Kidney epithelial cell (primary cell): ENCODE measurements at regions not wholly inside any gene's neighbourhood (a gene's known extent, or its start where the extent isn't known, plus 50 kb on each side); places are given as distances from the start of the nearest gene placed in this dataset.

Experiments used
- DNase-seq: peaks from one replicate; pipeline ENCODE4 v3.0.0-alpha.2; 2010; ENCODE audit warnings: low read depth
- H3K27me3 ChIP-seq: 2 replicates; pipeline ENCODE4 v1.6.0; 2011; ENCODE audit warnings: low read length; ENCODE audit not compliant: control insufficient read depth, insufficient read depth
- H3K36me3 ChIP-seq: 2 replicates; pipeline ENCODE4 v1.5.1; 2011; ENCODE audit warnings: low read length; ENCODE audit not compliant: control insufficient read depth, insufficient read depth
- H3K4me3 ChIP-seq: 2 replicates; pipeline ENCODE4 v1.5.1; 2011; ENCODE audit warnings: low read depth, mild to moderate bottlenecking, control low read depth, low read length
- TF ChIP-seq, protein P1 (sequence below): IDR thresholded peaks from 2 replicates; pipeline ENCODE4 v1.5.1; 2011; ENCODE audit warnings: mild to moderate bottlenecking, moderate library complexity, low read length, control low read depth, inconsistent platforms; ENCODE audit not compliant: insufficient read depth, poor library complexity, severe bottlenecking

DNA sequence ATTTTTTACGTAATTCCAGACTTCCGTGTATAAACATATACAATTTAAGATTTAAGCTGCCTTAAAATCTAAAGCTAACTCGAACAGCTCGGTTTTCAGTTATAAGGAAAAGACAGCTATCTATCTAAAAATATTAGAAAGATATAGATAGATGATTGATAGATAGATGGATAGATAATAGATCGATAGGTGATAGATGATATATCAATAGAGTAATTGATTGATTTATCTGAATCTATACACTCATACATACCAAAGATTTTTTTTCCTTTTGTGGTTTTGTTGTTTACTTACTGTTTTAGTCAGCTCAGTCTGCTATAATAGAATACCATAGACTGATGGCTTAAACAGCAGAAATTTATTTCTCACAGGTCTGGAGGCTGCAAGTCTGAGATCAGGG lies 278.5 kb upstream of the PLD5 start:
- H3K4me3 ChIP-seq = no peak overlapping the region
- H3K27me3 ChIP-seq = no peaks in the 10 kb centered on the region
- no peak for DNase-seq
- H3K36me3 ChIP-seq = no peaks in the 10 kb centered on the region
- TF ChIP-seq, protein P1, sequence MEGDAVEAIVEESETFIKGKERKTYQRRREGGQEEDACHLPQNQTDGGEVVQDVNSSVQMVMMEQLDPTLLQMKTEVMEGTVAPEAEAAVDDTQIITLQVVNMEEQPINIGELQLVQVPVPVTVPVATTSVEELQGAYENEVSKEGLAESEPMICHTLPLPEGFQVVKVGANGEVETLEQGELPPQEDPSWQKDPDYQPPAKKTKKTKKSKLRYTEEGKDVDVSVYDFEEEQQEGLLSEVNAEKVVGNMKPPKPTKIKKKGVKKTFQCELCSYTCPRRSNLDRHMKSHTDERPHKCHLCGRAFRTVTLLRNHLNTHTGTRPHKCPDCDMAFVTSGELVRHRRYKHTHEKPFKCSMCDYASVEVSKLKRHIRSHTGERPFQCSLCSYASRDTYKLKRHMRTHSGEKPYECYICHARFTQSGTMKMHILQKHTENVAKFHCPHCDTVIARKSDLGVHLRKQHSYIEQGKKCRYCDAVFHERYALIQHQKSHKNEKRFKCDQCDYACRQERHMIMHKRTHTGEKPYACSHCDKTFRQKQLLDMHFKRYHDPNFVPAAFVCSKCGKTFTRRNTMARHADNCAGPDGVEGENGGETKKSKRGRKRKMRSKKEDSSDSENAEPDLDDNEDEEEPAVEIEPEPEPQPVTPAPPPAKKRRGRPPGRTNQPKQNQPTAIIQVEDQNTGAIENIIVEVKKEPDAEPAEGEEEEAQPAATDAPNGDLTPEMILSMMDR = no peak

DNA sequence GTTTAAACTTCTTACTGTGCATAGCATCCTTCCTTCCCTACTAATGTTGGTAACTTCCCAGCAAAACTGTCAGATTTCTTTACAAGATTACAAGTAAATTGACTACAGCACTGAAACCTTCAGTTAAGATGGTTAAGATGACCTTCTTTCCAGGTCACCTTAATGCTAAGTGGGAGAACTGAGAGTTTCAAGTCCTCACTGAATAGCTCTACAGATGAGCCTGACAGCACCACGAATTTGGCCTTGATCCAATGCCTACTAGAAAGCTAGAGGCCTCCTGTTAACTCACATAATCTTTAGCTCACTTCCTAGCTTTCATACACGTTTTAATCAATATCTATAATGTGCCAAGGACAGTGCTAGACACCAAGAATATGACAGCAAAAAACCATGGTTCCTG lies 276.0 kb upstream of the PLD5 start:
- no peaks in the 10 kb centered on the region for H3K27me3 ChIP-seq
- DNase-seq = no peak
- TF ChIP-seq, protein P1 = no peak
- H3K36me3 ChIP-seq = no peaks in the 10 kb centered on the region
- no peak overlapping the region for H3K4me3 ChIP-seq

DNA sequence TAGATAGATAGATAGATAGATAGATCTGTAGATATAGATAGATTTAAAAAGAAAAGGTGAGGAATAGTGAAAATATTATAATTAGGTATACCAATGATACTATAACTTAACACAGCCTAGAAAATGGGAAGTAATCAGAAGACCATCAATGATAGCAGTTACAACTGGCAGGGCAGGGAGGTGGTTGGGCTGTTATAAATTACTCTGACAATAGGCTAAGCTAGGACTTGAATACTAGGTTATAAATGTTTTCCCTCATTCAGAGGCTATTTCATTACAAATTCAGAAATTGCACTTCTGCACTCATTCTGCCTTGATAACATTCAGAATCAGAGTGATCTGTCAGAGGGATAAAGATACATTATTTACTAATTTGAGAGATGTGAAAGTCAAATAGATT lies 273.4 kb upstream of the PLD5 start:
- DNase-seq = no peak
- no peak overlapping the region for H3K4me3 ChIP-seq
- TF ChIP-seq, protein P1 = no peak
- H3K36me3 ChIP-seq = no peaks in the 10 kb centered on the region
- no peaks in the 10 kb centered on the region for H3K27me3 ChIP-seq

DNA sequence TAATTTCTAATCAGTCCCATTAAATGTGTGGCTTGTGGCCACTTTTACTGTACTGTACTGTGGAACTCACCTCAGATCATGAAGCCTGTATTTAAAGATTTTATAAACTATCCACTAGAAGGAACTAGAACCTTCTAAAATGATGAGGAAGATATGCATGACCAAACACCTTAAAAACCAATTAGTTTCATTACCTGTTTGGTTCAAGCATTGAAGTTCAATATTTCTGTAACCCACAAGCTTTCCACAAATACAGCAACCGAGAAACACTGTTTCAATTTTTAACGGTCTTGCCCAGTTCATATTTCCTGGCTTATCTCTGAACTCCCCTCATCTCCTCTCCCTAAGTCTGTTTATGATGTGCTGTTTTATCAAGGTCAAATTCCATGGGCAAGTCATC lies 264.3 kb upstream of the PLD5 start:
- H3K36me3 ChIP-seq = no peaks in the 10 kb centered on the region
- H3K27me3 ChIP-seq = no peaks in the 10 kb centered on the region
- H3K4me3 ChIP-seq = no peak overlapping the region
- TF ChIP-seq, protein P1 = no peak
- DNase-seq = no peak

DNA sequence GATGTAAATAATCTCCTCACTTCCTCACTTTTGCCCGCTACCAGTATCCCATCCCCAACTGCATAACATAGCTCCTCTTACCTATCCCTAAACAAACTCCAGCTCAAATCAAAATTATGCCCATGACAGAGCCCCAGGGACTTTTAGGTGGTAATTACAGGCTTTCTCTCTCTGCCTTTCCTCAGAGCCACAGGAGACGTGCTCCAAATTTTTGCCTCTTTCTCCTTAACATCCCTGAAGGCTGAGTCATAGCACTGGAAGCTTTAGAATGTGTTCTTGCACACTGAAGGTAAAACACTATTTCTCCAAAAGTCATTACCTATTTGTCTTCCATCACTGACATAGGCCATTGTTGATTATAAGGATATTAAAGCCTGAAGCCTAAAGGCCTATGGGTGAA lies 263.5 kb upstream of the PLD5 start:
- Histone ChIP-seq H3K4me3 (no peak overlapping the region), H3K36me3 (no peaks in the 10 kb centered on the region), H3K27me3 (no peaks in the 10 kb centered on the region)
- TF ChIP-seq, protein P1 = no peak
- no peak for DNase-seq

DNA sequence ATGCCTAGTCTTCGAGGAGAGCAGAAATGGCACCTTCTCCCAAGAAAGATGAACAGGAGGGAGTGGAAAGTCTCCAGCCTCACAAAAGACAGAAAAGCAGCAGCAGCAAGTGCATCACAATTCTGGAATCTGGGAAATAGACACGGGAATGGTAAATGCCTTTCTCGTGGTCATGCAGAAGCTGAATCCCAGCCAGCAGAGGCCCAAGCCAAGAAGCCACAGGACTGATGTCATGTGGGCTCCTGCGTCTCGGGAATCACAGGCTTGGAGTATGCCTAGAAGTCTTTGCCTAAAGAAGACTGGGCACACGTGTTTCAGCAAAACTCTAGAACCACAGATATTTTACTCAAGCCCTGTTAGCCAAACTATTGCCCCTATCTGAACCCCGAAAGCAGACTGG lies 260.3 kb upstream of the PLD5 start:
- H3K27me3 ChIP-seq = no peaks in the 10 kb centered on the region
- DNase-seq = no peak
- no peak overlapping the region for H3K4me3 ChIP-seq
- H3K36me3 ChIP-seq = no peaks in the 10 kb centered on the region
- TF ChIP-seq, protein P1 = no peak
